VCaP (cell line): ENCODE measurements at regions not wholly inside any gene's neighbourhood (a gene's known extent, or its start where the extent isn't known, plus 50 kb on each side); places are given as distances from the start of the nearest gene placed in this dataset.

Source experiments
- H3K27ac ChIP-seq: fragments of 450-650 bp; 2 replicates; pipeline ENCODE4 v1.5.1; 2017
- CTCF ChIP-seq: fragments of 450-650 bp; conservative IDR thresholded peaks from 2 replicates; pipeline ENCODE4 v1.5.1; 2017; ENCODE audit warnings: mild to moderate bottlenecking, moderate library complexity

DNA sequence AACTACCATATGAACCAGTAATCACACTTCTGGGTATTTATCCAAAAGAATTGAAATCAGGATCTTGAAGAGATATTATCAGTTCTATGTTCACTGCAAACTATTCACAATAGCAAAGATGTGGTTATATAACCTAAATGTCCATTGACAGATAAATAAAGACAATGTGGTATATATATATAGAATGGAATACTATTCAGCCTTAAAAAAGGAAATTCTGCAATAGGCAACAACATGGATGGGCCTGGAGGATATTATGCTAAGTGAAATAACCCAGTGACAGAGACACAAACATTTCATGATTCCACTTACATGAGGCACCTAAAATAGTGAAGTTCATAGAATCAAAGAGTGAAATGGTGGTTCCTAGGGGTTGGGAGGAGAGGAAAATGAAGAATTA is 90.6 kb upstream of the CDK1 start:
- no peak overlapping the region for H3K27ac ChIP-seq
- no peak for TF ChIP-seq CTCF

GRCh38 chr10:60684091-60684490 is 94.2 kb upstream of the CDK1 start:
- TF ChIP-seq CTCF: no peak

DNA sequence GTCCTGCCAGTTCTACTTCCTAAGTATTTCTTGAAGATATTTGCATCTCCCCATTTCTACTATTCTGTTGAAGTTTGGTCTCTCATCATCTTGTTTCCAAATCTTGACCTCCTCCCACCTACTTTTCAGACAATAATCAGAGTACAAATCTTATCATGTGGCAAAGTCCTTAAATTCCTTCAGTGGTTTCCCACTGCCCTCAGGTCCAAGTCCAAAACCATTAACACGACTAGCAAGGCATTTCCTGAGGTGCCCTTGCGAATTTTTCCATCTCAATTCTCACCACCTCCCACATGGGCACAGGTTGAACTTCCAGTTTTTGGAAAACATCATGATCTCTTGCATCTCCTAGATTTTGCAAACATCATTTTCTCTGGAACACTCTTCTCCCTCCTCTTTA is 97.2 kb upstream of the CDK1 start:
- TF ChIP-seq CTCF: no peak

More at GRCh38 chr10:60684091-60684490, 94.2 kb upstream of the CDK1 start:
- no peak overlapping the region for H3K27ac ChIP-seq

DNA sequence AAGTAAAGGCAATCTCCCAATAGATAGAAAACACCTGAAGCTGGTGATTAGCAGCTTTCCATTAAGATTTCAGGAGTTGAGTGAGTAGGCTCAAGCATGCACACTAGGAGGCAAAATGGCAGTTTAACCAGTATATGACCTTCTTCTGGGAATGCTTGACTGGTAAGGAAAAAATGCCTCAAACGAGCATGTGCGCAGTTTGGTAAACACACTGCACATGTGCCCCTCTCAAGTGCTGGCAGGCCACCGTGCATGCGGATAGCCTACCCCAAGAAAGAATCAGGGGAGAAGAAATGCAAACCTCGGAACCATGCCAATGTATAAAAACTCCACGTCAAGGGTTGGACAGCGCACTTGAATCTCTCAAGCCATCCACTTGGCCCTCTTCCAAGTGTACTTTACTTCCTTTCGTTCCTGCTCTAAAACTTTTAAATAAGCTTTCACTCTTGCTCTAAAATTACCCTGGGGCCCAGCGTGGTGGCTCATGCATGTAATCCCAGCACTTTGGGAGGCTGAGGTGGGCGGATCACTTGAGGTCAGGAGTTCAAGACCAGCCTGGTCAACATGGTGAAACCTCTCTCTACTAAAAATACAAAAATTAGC is 98.8 kb upstream of the CDK1 start:
- H3K27ac ChIP-seq: no peak overlapping the region
- no peak for TF ChIP-seq CTCF

More for the DNA sequence above, 97.2 kb upstream of the CDK1 start:
- no peak overlapping the region for H3K27ac ChIP-seq

- no peak overlapping the region for H3K27ac ChIP-seq
- no peak for TF ChIP-seq CTCF
Measured at GRCh38 chr10:60678978-60679377, 99.3 kb upstream of the CDK1 start.

DNA sequence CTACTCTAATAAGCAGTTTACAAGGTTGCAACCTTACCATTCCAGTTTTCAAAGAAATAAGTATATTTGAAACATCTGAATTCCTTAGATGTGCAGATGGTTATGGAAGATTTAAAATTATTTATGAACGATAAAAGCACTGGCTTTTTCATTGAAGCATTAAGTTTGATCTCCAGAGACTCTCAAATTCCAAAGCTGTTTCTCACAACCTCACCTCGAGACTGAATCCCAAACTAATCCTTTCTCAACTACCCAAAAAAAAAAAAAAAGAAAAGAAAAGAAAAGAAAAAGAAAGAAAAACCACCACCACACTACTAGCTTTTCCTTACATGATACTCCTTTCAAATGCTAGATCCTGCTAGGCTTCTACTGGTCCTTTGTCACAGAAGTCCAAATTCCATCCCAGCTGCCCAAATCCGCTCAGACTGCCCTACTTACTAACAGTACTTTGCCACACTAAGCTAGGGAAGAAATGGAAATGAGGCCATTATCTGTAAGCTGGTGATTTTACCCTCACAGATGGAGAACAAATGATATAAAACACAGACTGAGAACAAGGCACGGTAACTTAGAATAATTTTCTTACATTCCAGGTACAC is 100.6 kb upstream of the CDK1 start:
- no peak for TF ChIP-seq CTCF
- H3K27ac ChIP-seq: no peak overlapping the region

DNA sequence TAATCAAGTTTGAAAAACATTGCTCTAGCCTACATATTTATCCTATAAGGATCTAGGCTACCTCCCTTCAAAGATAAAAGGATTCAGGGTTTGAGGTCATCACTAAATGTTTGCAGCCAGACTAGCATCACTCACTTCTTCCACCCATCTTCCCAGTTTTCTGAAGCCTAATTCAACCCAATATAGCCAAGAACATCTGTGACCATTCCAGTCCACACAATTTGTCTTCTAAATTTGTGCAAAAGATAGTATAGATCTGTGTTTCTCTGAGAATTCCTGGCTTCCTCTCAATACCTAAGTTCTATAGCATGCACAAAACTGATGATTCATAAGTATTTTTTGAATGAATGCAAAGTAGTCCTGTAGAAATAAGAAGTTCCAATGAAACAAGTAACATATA is 103.0 kb upstream of the CDK1 start:
- TF ChIP-seq CTCF: no peak

More for the DNA sequence above, 103.0 kb upstream of the CDK1 start:
- H3K27ac ChIP-seq: no peak overlapping the region
